Endodermal cell (in vitro differentiated cells): ENCODE measurements at regions not wholly inside any gene's neighbourhood (a gene's known extent, or its start where the extent isn't known, plus 50 kb on each side); places are given as distances from the start of the nearest gene placed in this dataset.
"Not testable (repeated sequence)": the region's sequence is repeated elsewhere in the genome, so short reads cannot be mapped to it uniquely, and the experiment has no call there.

Experiments used
- DNase-seq: peaks from one replicate; pipeline ENCODE4 v3.0.0-alpha.2; 2017
- H3K27ac ChIP-seq: 2 replicates; pipeline ENCODE4 v1.5.1; 2013; ENCODE audit warnings: mild to moderate bottlenecking, low read depth, low read length, moderate library complexity
- H3K27me3 ChIP-seq: 2 replicates; pipeline ENCODE4 v1.6.1; 2013; ENCODE audit warnings: mild to moderate bottlenecking, low read length, moderate library complexity; ENCODE audit not compliant: insufficient read depth, control insufficient read depth, poor library complexity, severe bottlenecking
- H3K36me3 ChIP-seq: 2 replicates; pipeline ENCODE4 v1.7.0; 2013; ENCODE audit warnings: mild to moderate bottlenecking, low read length, moderate library complexity; ENCODE audit not compliant: control insufficient read depth, insufficient read depth
- H3K4me1 ChIP-seq: one replicate; pipeline ENCODE4 v1.7.0; 2013; ENCODE audit warnings: low read length; ENCODE audit not compliant: control insufficient read depth, insufficient read depth
- H3K4me3 ChIP-seq: 2 replicates; pipeline ENCODE4 v1.5.1; 2013; ENCODE audit warnings: mild to moderate bottlenecking, low read length, moderate library complexity
- H3K9ac ChIP-seq: 2 replicates; pipeline ENCODE4 v1.6.1; 2013; ENCODE audit warnings: mild to moderate bottlenecking, low read length, moderate library complexity; ENCODE audit not compliant: poor library complexity, severe bottlenecking; ENCODE audit errors: extremely low read depth
- H3K9me3 ChIP-seq: 2 replicates; pipeline ENCODE4 v1.6.1; 2013; ENCODE audit warnings: mild to moderate bottlenecking, low read length, moderate library complexity; ENCODE audit not compliant: control insufficient read depth
- H3K27ac Mint-ChIP-seq: 2 replicates; pipeline ENCODE4 v1.8.0; 2020; ENCODE audit warnings: mixed read lengths
- H3K27me3 Mint-ChIP-seq: 2 replicates; pipeline ENCODE4 v1.8.0; 2021; ENCODE audit warnings: mild to moderate bottlenecking, mixed read lengths; ENCODE audit not compliant: insufficient read depth
- H3K36me3 Mint-ChIP-seq: 2 replicates; pipeline ENCODE4 v1.8.0; 2020; ENCODE audit warnings: low read depth, mixed read lengths
- H3K4me1 Mint-ChIP-seq: 2 replicates; pipeline ENCODE4 v1.8.0; 2020; ENCODE audit warnings: mixed read lengths
- H3K4me3 Mint-ChIP-seq: 2 replicates; pipeline ENCODE4 v1.8.0; 2020; ENCODE audit warnings: mild to moderate bottlenecking, moderate library complexity, mixed read lengths
- H3K9me3 Mint-ChIP-seq: 2 replicates; pipeline ENCODE4 v1.8.0; 2020; ENCODE audit warnings: mild to moderate bottlenecking, mixed read lengths
- WGBS, 2 experiments: methylation state at CpG; one replicate each; pipeline versions ENCODE4 v1.1.5 to v1.1.7; 2013; ENCODE audit warnings: missing lambda C conversion rate in 2 of 2, mixed read lengths in 1 of 2; ENCODE audit not compliant: insufficient coverage in 1 of 2, insufficient read length in 1 of 2; 5-methylcytosine and 5-hydroxymethylcytosine counted together
- TF ChIP-seq, protein P1 (sequence below): fragments of 200-600 bp; sonication (generic); conservative IDR thresholded peaks from 2 replicates; pipeline ENCODE4 v1.5.0; 2021; ENCODE audit warnings: antibody characterized with exemption, mild to moderate bottlenecking

DNA sequence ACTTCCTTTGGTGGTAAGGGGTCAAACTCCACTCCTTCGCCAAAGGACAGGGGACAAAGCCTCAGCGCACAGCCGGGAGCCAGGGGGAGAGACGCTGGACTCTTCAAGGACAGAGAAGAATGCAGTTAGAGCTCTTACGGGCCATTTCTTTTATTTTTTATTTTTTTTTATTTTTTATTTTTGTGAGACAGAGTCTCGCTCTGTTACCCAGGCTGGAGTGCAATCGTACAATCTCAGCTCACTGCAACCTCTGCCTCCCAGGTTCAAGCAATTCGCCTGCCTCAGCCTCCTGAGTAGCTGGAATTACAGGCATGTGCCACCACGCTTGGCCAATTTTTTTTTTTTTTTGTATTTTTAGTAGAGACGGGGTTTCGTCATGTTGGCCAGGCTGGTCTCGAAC, 93.2 kb upstream of the RPH3AL start, which contains the start of gene RFLNB:
Gene RFLNB (minus strand): TSS at position 101 of the 400 bp plus-strand sequence.
- H3K9ac ChIP-seq, H3K27me3 ChIP-seq, H3K4me3 ChIP-seq, DNase-seq, H3K9me3 Mint-ChIP-seq, H3K36me3 ChIP-seq, H3K27me3 Mint-ChIP-seq, H3K36me3 Mint-ChIP-seq, H3K27ac Mint-ChIP-seq, H3K9me3 ChIP-seq, H3K4me1 ChIP-seq, H3K4me1 Mint-ChIP-seq, H3K4me3 Mint-ChIP-seq, H3K27ac ChIP-seq: not testable (repeated sequence)
- 88 to 93% methylated on average over 8 of the region's 12 CpGs for WGBS, 2 experiments

DNA sequence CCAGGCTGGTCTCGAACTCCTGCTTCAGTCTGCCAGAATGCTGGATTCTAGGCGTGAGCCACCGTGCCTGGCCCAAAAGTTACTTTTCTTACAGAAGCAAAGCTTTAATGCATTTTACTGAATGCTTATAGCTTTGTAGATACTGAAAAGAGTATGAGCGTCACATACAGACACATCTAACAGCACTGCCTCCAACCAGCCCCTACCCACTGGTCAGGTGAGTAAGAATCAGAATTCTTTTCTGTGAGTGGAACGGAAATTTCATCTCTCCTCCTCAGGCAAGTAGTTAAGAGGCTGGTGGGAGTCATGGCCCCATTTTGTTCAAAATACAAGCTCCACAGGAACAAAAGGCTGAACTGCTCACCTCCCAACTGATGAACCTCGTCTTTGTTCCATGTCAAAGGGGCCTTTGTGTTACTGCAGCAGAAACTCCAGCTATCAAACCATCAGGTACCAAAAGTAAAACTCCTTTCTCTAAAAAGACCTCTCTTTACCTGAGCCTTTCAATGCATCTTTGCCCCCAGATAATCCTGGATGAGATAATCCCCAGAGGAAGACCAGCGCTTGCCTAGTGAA, 92.4 kb upstream of the RPH3AL start:
- Histone ChIP-seq H3K36me3 (no peaks in the 10 kb centered on the region), H3K27ac (no peak overlapping the region), H3K4me3 (no peak overlapping the region), H3K4me1 (no peaks in the 10 kb centered on the region), H3K27me3 (no peaks in the 10 kb centered on the region), H3K9me3 (no peaks in the 10 kb centered on the region), H3K9ac (no peak overlapping the region)
- H3K9me3 Mint-ChIP-seq, result no peaks in the 10 kb centered on the region
- H3K4me3 Mint-ChIP-seq, result no peak overlapping the region
- WGBS, 2 experiments, result 82 to 92% methylated on average over 1 to 7 of the region's 7 CpGs
- H3K27me3 Mint-ChIP-seq, result no peaks in the 10 kb centered on the region
- no peak overlapping the region for H3K27ac Mint-ChIP-seq
- TF ChIP-seq, protein P1, sequence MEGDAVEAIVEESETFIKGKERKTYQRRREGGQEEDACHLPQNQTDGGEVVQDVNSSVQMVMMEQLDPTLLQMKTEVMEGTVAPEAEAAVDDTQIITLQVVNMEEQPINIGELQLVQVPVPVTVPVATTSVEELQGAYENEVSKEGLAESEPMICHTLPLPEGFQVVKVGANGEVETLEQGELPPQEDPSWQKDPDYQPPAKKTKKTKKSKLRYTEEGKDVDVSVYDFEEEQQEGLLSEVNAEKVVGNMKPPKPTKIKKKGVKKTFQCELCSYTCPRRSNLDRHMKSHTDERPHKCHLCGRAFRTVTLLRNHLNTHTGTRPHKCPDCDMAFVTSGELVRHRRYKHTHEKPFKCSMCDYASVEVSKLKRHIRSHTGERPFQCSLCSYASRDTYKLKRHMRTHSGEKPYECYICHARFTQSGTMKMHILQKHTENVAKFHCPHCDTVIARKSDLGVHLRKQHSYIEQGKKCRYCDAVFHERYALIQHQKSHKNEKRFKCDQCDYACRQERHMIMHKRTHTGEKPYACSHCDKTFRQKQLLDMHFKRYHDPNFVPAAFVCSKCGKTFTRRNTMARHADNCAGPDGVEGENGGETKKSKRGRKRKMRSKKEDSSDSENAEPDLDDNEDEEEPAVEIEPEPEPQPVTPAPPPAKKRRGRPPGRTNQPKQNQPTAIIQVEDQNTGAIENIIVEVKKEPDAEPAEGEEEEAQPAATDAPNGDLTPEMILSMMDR, result no peak
- peaks cover 2% of the 10 kb centered on the region for H3K36me3 Mint-ChIP-seq
- DNase-seq, result no peak
- peaks cover 5% of the 10 kb centered on the region for H3K4me1 Mint-ChIP-seq

DNA sequence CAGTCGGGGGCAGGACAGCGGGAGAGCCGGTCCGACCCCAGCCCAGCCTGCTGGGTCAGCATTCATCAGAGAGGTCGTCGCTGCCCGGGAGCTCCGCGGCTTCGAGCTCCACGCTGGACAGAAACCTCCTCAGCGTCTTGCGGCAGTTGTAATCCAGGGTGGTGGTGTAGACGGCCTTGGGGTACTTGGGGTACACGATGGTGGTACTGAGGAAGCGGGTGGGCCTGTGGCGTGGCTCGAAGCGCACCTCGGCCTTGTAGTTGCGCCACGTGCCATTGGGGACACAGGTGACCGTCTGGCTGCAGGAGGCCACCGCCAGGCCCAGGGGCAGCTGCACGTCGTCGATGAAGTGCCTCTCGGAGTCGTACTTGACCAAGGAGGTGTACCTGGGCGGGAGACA, 90.5 kb upstream of the RPH3AL start:
- peaks cover 2% of the 10 kb centered on the region for H3K36me3 Mint-ChIP-seq
- H3K9ac ChIP-seq, result no peak overlapping the region
- DNase-seq, result no peak
- no peak overlapping the region for H3K4me3 Mint-ChIP-seq
- no peaks in the 10 kb centered on the region for H3K36me3 ChIP-seq
- no peaks in the 10 kb centered on the region for H3K27me3 ChIP-seq
- H3K4me1 Mint-ChIP-seq, result peaks cover 5% of the 10 kb centered on the region
- no peaks in the 10 kb centered on the region for H3K4me1 ChIP-seq
- no peaks in the 10 kb centered on the region for H3K9me3 Mint-ChIP-seq
- no peak overlapping the region for H3K4me3 ChIP-seq
- no peaks in the 10 kb centered on the region for H3K27me3 Mint-ChIP-seq
- H3K9me3 ChIP-seq, result no peaks in the 10 kb centered on the region
- 94 to 98% methylated on average over 27 to 30 of the region's 30 CpGs for WGBS, 2 experiments
- TF ChIP-seq, protein P1, result no peak
- no peak overlapping the region for H3K27ac ChIP-seq
- no peak overlapping the region for H3K27ac Mint-ChIP-seq
